Kidney epithelial cell (primary cell): ENCODE measurements at regions not wholly inside any gene's neighbourhood (a gene's known extent, or its start where the extent isn't known, plus 50 kb on each side); places are given as distances from the start of the nearest gene placed in this dataset.

Experiments used
- DNase-seq: peaks from one replicate; pipeline ENCODE4 v3.0.0-alpha.2; 2010; ENCODE audit warnings: low read depth
- H3K27me3 ChIP-seq: 2 replicates; pipeline ENCODE4 v1.6.0; 2011; ENCODE audit warnings: low read length; ENCODE audit not compliant: control insufficient read depth, insufficient read depth
- H3K36me3 ChIP-seq: 2 replicates; pipeline ENCODE4 v1.5.1; 2011; ENCODE audit warnings: low read length; ENCODE audit not compliant: control insufficient read depth, insufficient read depth
- H3K4me3 ChIP-seq: 2 replicates; pipeline ENCODE4 v1.5.1; 2011; ENCODE audit warnings: low read depth, mild to moderate bottlenecking, control low read depth, low read length
- TF ChIP-seq, protein P1 (sequence below): IDR thresholded peaks from 2 replicates; pipeline ENCODE4 v1.5.1; 2011; ENCODE audit warnings: mild to moderate bottlenecking, moderate library complexity, low read length, control low read depth, inconsistent platforms; ENCODE audit not compliant: insufficient read depth, poor library complexity, severe bottlenecking

DNA sequence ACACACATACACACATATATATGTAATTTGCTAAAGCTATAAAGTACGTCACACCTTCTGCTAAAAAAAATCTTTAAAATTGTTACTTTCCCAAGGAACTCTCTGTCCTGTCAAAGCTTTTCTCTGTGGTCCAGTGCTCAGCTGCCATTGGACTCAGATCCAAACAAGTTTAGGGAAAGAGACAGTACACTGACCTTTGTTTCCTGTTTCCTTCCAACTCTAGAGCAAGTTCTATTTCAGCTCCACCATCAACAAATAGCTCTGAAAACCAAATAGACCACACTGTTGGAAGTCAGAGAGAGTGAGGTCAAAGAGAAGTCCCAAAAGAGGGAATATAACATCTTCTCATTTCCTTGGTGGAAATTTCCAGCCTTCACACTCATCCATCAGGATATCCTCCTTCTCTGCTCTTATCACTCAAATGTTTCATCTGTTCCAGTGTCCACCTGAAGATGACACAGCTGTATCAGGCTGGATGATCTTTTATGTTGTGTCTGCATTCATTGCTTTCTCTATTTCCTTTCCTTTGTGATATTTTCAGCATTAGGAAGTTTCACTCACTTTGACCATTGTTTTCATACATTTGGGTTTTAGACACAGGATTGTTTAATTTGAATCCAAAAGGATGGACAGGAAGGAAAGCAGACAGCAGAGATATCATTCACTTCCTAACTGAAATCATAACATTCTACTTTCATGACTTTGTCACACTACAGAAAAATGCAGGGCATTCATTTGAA lies 192.3 kb upstream of the NT5C1B start:
- Histone ChIP-seq H3K27me3 (no peaks in the 10 kb centered on the region), H3K4me3 (no peak overlapping the region), H3K36me3 (no peaks in the 10 kb centered on the region)
- TF ChIP-seq, protein P1, sequence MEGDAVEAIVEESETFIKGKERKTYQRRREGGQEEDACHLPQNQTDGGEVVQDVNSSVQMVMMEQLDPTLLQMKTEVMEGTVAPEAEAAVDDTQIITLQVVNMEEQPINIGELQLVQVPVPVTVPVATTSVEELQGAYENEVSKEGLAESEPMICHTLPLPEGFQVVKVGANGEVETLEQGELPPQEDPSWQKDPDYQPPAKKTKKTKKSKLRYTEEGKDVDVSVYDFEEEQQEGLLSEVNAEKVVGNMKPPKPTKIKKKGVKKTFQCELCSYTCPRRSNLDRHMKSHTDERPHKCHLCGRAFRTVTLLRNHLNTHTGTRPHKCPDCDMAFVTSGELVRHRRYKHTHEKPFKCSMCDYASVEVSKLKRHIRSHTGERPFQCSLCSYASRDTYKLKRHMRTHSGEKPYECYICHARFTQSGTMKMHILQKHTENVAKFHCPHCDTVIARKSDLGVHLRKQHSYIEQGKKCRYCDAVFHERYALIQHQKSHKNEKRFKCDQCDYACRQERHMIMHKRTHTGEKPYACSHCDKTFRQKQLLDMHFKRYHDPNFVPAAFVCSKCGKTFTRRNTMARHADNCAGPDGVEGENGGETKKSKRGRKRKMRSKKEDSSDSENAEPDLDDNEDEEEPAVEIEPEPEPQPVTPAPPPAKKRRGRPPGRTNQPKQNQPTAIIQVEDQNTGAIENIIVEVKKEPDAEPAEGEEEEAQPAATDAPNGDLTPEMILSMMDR, result no peak
- no peak for DNase-seq

DNA sequence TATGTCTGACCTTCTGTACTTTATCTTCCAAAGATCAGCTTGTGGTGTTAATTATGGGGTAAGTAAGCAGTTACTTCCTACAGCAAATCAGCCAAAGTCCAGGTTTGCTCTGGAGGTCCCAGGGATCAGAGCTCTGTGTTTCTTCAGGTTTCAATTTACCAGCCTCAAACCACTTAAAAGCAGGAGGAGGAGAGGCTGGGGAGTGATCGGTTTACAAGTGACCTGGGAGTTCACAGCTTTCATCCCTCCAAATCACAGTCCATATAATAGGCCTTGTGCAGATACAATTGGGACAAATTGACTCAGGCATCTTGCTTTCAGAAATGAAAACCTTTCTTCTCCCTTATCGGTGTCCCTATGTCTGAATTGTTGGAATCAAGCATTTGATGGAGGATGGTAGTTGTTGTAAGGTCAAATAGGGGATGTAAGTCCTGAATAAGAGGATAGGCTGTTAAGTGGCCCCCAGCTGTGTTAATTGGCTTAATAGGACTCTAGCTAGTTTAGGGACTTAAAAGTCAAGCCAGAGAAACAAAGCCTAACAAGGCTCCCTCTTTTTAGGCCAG lies 188.0 kb upstream of the NT5C1B start:
- TF ChIP-seq, protein P1, result no peak
- no peak overlapping the region for H3K4me3 ChIP-seq
- H3K36me3 ChIP-seq, result no peaks in the 10 kb centered on the region
- DNase-seq, result no peak
- H3K27me3 ChIP-seq, result no peaks in the 10 kb centered on the region

GRCh38 chr2:18771212-18771611 lies 181.8 kb upstream of the NT5C1B start:
- Histone ChIP-seq H3K4me3 (no peak overlapping the region), H3K36me3 (no peaks in the 10 kb centered on the region), H3K27me3 (no peaks in the 10 kb centered on the region)
- DNase-seq, result no peak
- TF ChIP-seq, protein P1, result no peak

DNA sequence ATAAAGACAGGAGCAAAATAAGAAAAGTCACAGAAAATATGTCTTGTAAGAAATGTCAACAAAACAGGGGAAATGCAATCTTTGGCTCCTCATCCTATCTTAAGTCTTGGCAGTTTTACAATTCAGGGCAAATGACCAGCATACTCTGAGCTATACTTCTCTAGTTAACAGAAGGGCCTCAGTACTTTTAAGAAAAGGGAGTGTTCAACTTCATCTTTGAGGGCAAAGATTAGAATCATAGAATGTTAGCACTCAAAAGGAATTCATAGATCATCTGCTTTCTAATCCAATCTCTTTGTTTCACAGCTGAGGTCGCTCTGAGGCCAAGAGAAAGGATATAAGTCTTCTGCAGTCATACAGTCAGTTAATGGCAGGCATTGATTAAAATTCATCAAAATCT lies 174.0 kb upstream of the NT5C1B start:
- no peak for DNase-seq
- Histone ChIP-seq H3K36me3 (no peaks in the 10 kb centered on the region), H3K4me3 (no peak overlapping the region), H3K27me3 (no peaks in the 10 kb centered on the region)
- TF ChIP-seq, protein P1, result no peak

- TF ChIP-seq, protein P1, result no peak
- H3K27me3 ChIP-seq, result no peaks in the 10 kb centered on the region
- no peaks in the 10 kb centered on the region for H3K36me3 ChIP-seq
- H3K4me3 ChIP-seq, result no peak overlapping the region
- DNase-seq, result no peak
Observed at GRCh38 chr2:18762667-18763066, 173.3 kb upstream of the NT5C1B start.

- Histone ChIP-seq H3K36me3 (no peaks in the 10 kb centered on the region), H3K27me3 (no peaks in the 10 kb centered on the region), H3K4me3 (no peak overlapping the region)
- TF ChIP-seq, protein P1, result no peak
- DNase-seq, result no peak
Observed at GRCh38 chr2:18754286-18754685, 164.9 kb upstream of the NT5C1B start.
